SKM-1 (cell line): ENCODE measurements at regions not wholly inside any gene's neighbourhood (a gene's known extent, or its start where the extent isn't known, plus 50 kb on each side); places are given as distances from the start of the nearest gene placed in this dataset.
"Not testable (repeated sequence)": the region's sequence is repeated elsewhere in the genome, so short reads cannot be mapped to it uniquely, and the experiment has no call there.

Experiments used
- DNase-seq: peaks from one replicate; lab custom pipeline; 2025; ENCODE audit not compliant: unreplicated experiment; lab: John Stamatoyannopoulos, UW

- not testable (repeated sequence) for DNase-seq
Observed at GRCh38 chr3:192968901-192969300, 51.2 kb upstream of the MB21D2 start.

- DNase-seq: no peak
Observed at GRCh38 chr3:192980632-192981031, 63.0 kb upstream of the MB21D2 start.

GRCh38 chr3:192986379-192986778 lies 68.7 kb upstream of the MB21D2 start:
- DNase-seq: no peak

- no peak for DNase-seq
Observed at GRCh38 chr3:192991356-192991755, 73.7 kb upstream of the MB21D2 start.

- DNase-seq: no peak
Observed at GRCh38 chr3:192992361-192992760, 74.7 kb upstream of the MB21D2 start.

- DNase-seq: no peak
Observed at GRCh38 chr3:192993411-192993810, 75.8 kb upstream of the MB21D2 start.

GRCh38 chr3:193001113-193001512 lies 83.5 kb upstream of the MB21D2 start:
- DNase-seq: not testable (repeated sequence)

- DNase-seq: not testable (repeated sequence)
Observed at GRCh38 chr3:193003624-193004023, 86.0 kb upstream of the MB21D2 start.

- DNase-seq: no peak
Observed at GRCh38 chr3:193008654-193009053, 91.0 kb upstream of the MB21D2 start.

GRCh38 chr3:193010191-193010590 lies 92.5 kb upstream of the MB21D2 start:
- no peak for DNase-seq

GRCh38 chr3:193011958-193012357 lies 94.3 kb upstream of the MB21D2 start:
- no peak for DNase-seq

- DNase-seq: no peak
Observed at GRCh38 chr3:193014902-193015301, 97.2 kb upstream of the MB21D2 start.

- DNase-seq: no peak
Observed at GRCh38 chr3:193016437-193016901, 98.8 kb upstream of the MB21D2 start.

- DNase-seq: no peak
Observed at GRCh38 chr3:193021506-193022010, 103.9 kb upstream of the MB21D2 start.

- DNase-seq: no peak
Observed at GRCh38 chr3:193023218-193023617, 105.6 kb upstream of the MB21D2 start.

GRCh38 chr3:193028258-193028657 lies 110.6 kb upstream of the MB21D2 start:
- no peak for DNase-seq

- DNase-seq: no peak
Observed at GRCh38 chr3:193029800-193030199, 112.1 kb upstream of the MB21D2 start.

GRCh38 chr3:193030276-193030675 lies 112.6 kb upstream of the MB21D2 start:
- DNase-seq: no peak

GRCh38 chr3:193031911-193032310 lies 114.3 kb upstream of the MB21D2 start:
- DNase-seq: no peak

- no peak for DNase-seq
Observed at GRCh38 chr3:193033226-193033780, 115.6 kb upstream of the MB21D2 start.

- not testable (repeated sequence) for DNase-seq
Observed at GRCh38 chr3:193037828-193038227, 120.2 kb upstream of the MB21D2 start.

- DNase-seq: no peak
Observed at GRCh38 chr3:193039058-193039457, 121.4 kb upstream of the MB21D2 start.
